ENCODE measurements at regions not wholly inside any gene's neighbourhood (a gene's known extent, or its start where the extent isn't known, plus 50 kb on each side); places are given as distances from the start of the nearest gene placed in this dataset.

- H3K9me3 ChIP-seq: no peaks in the 10 kb centered on the region
- intact Hi-C loops (cut with DNase I; ENCODE audit: low total_unique reads): no loop called here
- H3K4me1 ChIP-seq: no peaks in the 10 kb centered on the region
- no peaks in the 10 kb centered on the region for H3K27me3 ChIP-seq
- H3K27ac ChIP-seq: no peak overlapping the region
- H3K4me3 ChIP-seq: no peak overlapping the region
- DNase-seq (ENCODE audit: low spot score in 2 of 2): no peak
- no peaks in the 10 kb centered on the region for H3K36me3 ChIP-seq
- no peak for TF ChIP-seq CTCF (IDR thresholded peaks at IDR 0.05)
- no peak for TF ChIP-seq POLR2A (IDR thresholded peaks at IDR 0.05)
- no peak for TF ChIP-seq POLR2AphosphoS5 (IDR thresholded peaks at IDR 0.05)
Measured at GRCh38 chr16:65468133-65468532, 346.3 kb upstream of the CDH11 start.

- intact Hi-C loops (cut with DNase I; ENCODE audit: low total_unique reads): no loop called here
- no peaks in the 10 kb centered on the region for H3K36me3 ChIP-seq
- H3K4me3 ChIP-seq: no peak overlapping the region
- H3K27ac ChIP-seq: no peak overlapping the region
- no peaks in the 10 kb centered on the region for H3K4me1 ChIP-seq
- H3K9me3 ChIP-seq: no peaks in the 10 kb centered on the region
- TF ChIP-seq POLR2AphosphoS5 (IDR thresholded peaks at IDR 0.05) (no peak), POLR2A (IDR thresholded peaks at IDR 0.05) (no peak), CTCF (IDR thresholded peaks at IDR 0.05) (no peak)
- no peak for DNase-seq (ENCODE audit: low spot score in 2 of 2)
- H3K27me3 ChIP-seq: no peaks in the 10 kb centered on the region
Measured at GRCh38 chr16:65463652-65464260, 341.9 kb upstream of the CDH11 start.

- no peak for DNase-seq (ENCODE audit: low spot score in 2 of 2)
- intact Hi-C loops (cut with DNase I; ENCODE audit: low total_unique reads): no loop called here
- Histone ChIP-seq H3K4me3 (no peak overlapping the region), H3K27me3 (no peaks in the 10 kb centered on the region), H3K9me3 (no peaks in the 10 kb centered on the region), H3K4me1 (no peaks in the 10 kb centered on the region), H3K36me3 (no peaks in the 10 kb centered on the region), H3K27ac (no peak overlapping the region)
- no peak for TF ChIP-seq POLR2A (IDR thresholded peaks at IDR 0.05)
- TF ChIP-seq POLR2AphosphoS5 (IDR thresholded peaks at IDR 0.05): no peak
- TF ChIP-seq CTCF (IDR thresholded peaks at IDR 0.05): no peak
Measured at GRCh38 chr16:65457084-65457483, 335.2 kb upstream of the CDH11 start.

- Histone ChIP-seq H3K9me3 (no peaks in the 10 kb centered on the region), H3K4me1 (no peaks in the 10 kb centered on the region), H3K27me3 (no peaks in the 10 kb centered on the region), H3K36me3 (no peaks in the 10 kb centered on the region), H3K27ac (no peak overlapping the region), H3K4me3 (no peak overlapping the region)
- intact Hi-C loops (cut with DNase I; ENCODE audit: low total_unique reads): no loop called here
- no peak for DNase-seq (ENCODE audit: low spot score in 2 of 2)
- TF ChIP-seq POLR2AphosphoS5 (IDR thresholded peaks at IDR 0.05) (no peak), POLR2A (IDR thresholded peaks at IDR 0.05) (no peak), CTCF (IDR thresholded peaks at IDR 0.05) (no peak)
Measured at GRCh38 chr16:65455761-65456160, 333.9 kb upstream of the CDH11 start.

- no peak for DNase-seq (ENCODE audit: low spot score in 2 of 2)
- Histone ChIP-seq H3K27me3 (no peaks in the 10 kb centered on the region), H3K4me3 (no peak overlapping the region), H3K27ac (no peak overlapping the region), H3K9me3 (peaks cover 0 to 2% of the 10 kb centered on the region in 2 donors), H3K36me3 (no peaks in the 10 kb centered on the region), H3K4me1 (no peaks in the 10 kb centered on the region)
- TF ChIP-seq POLR2AphosphoS5 (IDR thresholded peaks at IDR 0.05): no peak
- intact Hi-C loops (cut with DNase I; ENCODE audit: low total_unique reads): no loop called here
Measured at GRCh38 chr16:65453646-65454045, 331.8 kb upstream of the CDH11 start.

GRCh38 chr16:65449526-65449925, 327.7 kb upstream of the CDH11 start:
- no peaks in the 10 kb centered on the region for H3K4me1 ChIP-seq
- intact Hi-C loops (cut with DNase I; ENCODE audit: low total_unique reads): no loop called here
- DNase-seq (ENCODE audit: low spot score in 2 of 2): no peak
- TF ChIP-seq POLR2AphosphoS5 (IDR thresholded peaks at IDR 0.05) (no peak), POLR2A (IDR thresholded peaks at IDR 0.05) (no peak), CTCF (IDR thresholded peaks at IDR 0.05) (no peak)
- H3K36me3 ChIP-seq: no peaks in the 10 kb centered on the region
- H3K27me3 ChIP-seq: no peaks in the 10 kb centered on the region
- H3K9me3 ChIP-seq: peaks cover 0 to 6% of the 10 kb centered on the region in 2 donors
- H3K4me3 ChIP-seq: no peak overlapping the region
- no peak overlapping the region for H3K27ac ChIP-seq

Data from breast epithelium (tissue), 4 donors.